ENCODE measurements at regions not wholly inside any gene's neighbourhood (a gene's known extent, or its start where the extent isn't known, plus 50 kb on each side); places are given as distances from the start of the nearest gene placed in this dataset.

DNA sequence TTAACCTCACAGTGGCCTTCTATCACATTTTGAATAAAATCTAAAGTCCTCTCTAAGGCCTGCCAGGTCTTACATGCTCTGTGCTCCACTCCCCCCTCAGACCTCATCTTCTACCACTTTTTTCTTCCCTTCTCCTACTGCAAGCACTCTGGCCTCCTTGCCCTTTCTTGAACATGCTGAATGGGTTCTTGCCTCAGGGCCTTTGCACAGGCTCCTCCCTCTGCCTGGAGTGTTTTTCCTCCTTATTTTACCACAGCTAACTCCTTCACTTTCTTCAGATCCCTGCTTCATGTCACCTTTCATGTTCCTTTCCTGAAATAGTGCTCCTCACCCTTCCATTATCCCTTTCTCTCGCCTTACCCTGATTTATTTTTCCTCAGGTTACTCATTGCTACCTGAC lies 97.9 kb upstream of the FOXP4 start:
- TF ChIP-seq, protein P1, sequence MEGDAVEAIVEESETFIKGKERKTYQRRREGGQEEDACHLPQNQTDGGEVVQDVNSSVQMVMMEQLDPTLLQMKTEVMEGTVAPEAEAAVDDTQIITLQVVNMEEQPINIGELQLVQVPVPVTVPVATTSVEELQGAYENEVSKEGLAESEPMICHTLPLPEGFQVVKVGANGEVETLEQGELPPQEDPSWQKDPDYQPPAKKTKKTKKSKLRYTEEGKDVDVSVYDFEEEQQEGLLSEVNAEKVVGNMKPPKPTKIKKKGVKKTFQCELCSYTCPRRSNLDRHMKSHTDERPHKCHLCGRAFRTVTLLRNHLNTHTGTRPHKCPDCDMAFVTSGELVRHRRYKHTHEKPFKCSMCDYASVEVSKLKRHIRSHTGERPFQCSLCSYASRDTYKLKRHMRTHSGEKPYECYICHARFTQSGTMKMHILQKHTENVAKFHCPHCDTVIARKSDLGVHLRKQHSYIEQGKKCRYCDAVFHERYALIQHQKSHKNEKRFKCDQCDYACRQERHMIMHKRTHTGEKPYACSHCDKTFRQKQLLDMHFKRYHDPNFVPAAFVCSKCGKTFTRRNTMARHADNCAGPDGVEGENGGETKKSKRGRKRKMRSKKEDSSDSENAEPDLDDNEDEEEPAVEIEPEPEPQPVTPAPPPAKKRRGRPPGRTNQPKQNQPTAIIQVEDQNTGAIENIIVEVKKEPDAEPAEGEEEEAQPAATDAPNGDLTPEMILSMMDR (optimal IDR thresholded peaks at IDR 0.05 in 1 of 3, IDR thresholded peaks at IDR 0.05 in 1 of 3, conservative IDR thresholded peaks at IDR 0.05 in 1 of 3; ENCODE audit: extremely low read depth in 1 of 3, insufficient read depth in 2 of 3, low read length in 3 of 3): no peak
- TF ChIP-seq EZH2 (IDR thresholded peaks at IDR 0.05; ENCODE audit: low read length): no peak

Measured in keratinocyte (primary cell).